ENCODE measurements at regions not wholly inside any gene's neighbourhood (a gene's known extent, or its start where the extent isn't known, plus 50 kb on each side); places are given as distances from the start of the nearest gene placed in this dataset.

DNA sequence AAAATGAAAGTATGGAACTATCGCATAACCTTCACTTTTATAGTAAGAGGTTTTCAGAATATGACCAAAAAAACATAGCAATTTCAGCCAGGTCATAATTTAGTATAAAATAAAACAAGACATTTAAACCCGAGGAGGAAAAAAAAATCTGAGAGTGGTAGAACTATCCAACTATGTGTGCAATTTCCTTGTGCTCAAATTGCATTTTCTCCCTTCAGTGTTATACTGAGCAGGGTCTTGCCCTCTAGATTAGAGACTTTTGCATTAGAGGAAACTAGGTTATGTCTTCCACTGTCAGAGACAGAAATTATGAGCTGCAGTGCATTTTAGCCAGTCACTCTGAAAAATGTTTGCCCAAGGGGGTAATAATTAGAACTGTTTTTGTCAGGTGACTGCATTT lies 330.6 kb downstream of the NR2F1-AS1 start:
- H3K27ac Mint-ChIP-seq = no peak overlapping the region
- DNase-seq (ENCODE audit: low spot score) (no peak), ATAC-seq (no peak)
- H3K36me3 Mint-ChIP-seq (ENCODE audit: low read depth) = no peaks in the 10 kb centered on the region
- no peak for TF ChIP-seq CREB1 (CRISPR knock-in tag; IDR thresholded peaks at IDR 0.05; ENCODE audit: low read depth)
- H3K27ac ChIP-seq (ENCODE audit: low read depth) = no peak overlapping the region
- no peak overlapping the region for H2AFZ ChIP-seq
- H3K9me3 Mint-ChIP-seq = no peaks in the 10 kb centered on the region
- H3K4me3 Mint-ChIP-seq = no peak overlapping the region
- H3K9me2 ChIP-seq (ENCODE audit: insufficient read depth) = no peaks in the 10 kb centered on the region
- H3K4me3 ChIP-seq = no peak overlapping the region
- no peaks in the 10 kb centered on the region for H4K20me1 ChIP-seq (replicated peaks; ENCODE audit: insufficient read depth)
- H3K27me3 Mint-ChIP-seq (ENCODE audit: insufficient read depth, low read depth, poor library complexity) = peaks cover 11% of the 10 kb centered on the region
- H3K79me2 ChIP-seq (replicated peaks; ENCODE audit: insufficient read depth) = no peaks in the 10 kb centered on the region
- peaks cover 10% of the 10 kb centered on the region; the same call in 2 of the 3 replicates for H3K4me1 Mint-ChIP-seq
- H3K27me3 ChIP-seq (ENCODE audit: insufficient read depth) = no peaks in the 10 kb centered on the region
- H3K4me1 ChIP-seq (ENCODE audit: insufficient read depth) = peaks cover 9% of the 10 kb centered on the region; the same call in 1 of the 2 replicates
- H3K4me2 ChIP-seq = no peak overlapping the region
- no peaks in the 10 kb centered on the region for H3F3A ChIP-seq (replicated peaks; ENCODE audit: low read depth)
- no peaks in the 10 kb centered on the region for H3K36me3 ChIP-seq (ENCODE audit: insufficient read depth)

- no peaks in the 10 kb centered on the region for H4K20me1 ChIP-seq (replicated peaks; ENCODE audit: insufficient read depth)
- H3K36me3 ChIP-seq (ENCODE audit: insufficient read depth) = no peaks in the 10 kb centered on the region
- no peaks in the 10 kb centered on the region for H3F3A ChIP-seq (replicated peaks; ENCODE audit: low read depth)
- no peaks in the 10 kb centered on the region for H3K36me3 Mint-ChIP-seq (ENCODE audit: low read depth)
- peaks cover 11% of the 10 kb centered on the region for H3K27me3 Mint-ChIP-seq (ENCODE audit: insufficient read depth, low read depth, poor library complexity)
- H3K4me2 ChIP-seq = no peak overlapping the region
- H3K4me3 ChIP-seq = no peak overlapping the region
- peaks cover 10% of the 10 kb centered on the region; the same call in 2 of the 3 replicates for H3K4me1 Mint-ChIP-seq
- peaks cover 9% of the 10 kb centered on the region; the same call in 1 of the 2 replicates for H3K4me1 ChIP-seq (ENCODE audit: insufficient read depth)
- no peaks in the 10 kb centered on the region for H3K27me3 ChIP-seq (ENCODE audit: insufficient read depth)
- no peaks in the 10 kb centered on the region for H3K9me3 Mint-ChIP-seq
- no peak overlapping the region for H3K4me3 Mint-ChIP-seq
- H3K9me2 ChIP-seq (ENCODE audit: insufficient read depth) = no peaks in the 10 kb centered on the region
- ATAC-seq (no peak), DNase-seq (ENCODE audit: low spot score) (no peak)
- no peaks in the 10 kb centered on the region for H3K79me2 ChIP-seq (replicated peaks; ENCODE audit: insufficient read depth)
- H3K27ac Mint-ChIP-seq = no peak overlapping the region
- H3K27ac ChIP-seq (ENCODE audit: low read depth) = no peak overlapping the region
- peak overlapping the region; percentile 57 for H2AFZ ChIP-seq
- TF ChIP-seq EZH2 (IDR thresholded peaks at IDR 0.05; ENCODE audit: low read depth, unreplicated experiment) (no peak), JUNB (IDR thresholded peaks at IDR 0.05; ENCODE audit: unreplicated experiment) (no peak), STAT1 (IDR thresholded peaks at IDR 0.05; ENCODE audit: unreplicated experiment) (no peak), NANOG (IDR thresholded peaks at IDR 0.05; ENCODE audit: borderline replicate concordance) (no peak), REST (IDR thresholded peaks at IDR 0.05; ENCODE audit: unreplicated experiment) (no peak)
- TF ChIP-seq, protein P1, sequence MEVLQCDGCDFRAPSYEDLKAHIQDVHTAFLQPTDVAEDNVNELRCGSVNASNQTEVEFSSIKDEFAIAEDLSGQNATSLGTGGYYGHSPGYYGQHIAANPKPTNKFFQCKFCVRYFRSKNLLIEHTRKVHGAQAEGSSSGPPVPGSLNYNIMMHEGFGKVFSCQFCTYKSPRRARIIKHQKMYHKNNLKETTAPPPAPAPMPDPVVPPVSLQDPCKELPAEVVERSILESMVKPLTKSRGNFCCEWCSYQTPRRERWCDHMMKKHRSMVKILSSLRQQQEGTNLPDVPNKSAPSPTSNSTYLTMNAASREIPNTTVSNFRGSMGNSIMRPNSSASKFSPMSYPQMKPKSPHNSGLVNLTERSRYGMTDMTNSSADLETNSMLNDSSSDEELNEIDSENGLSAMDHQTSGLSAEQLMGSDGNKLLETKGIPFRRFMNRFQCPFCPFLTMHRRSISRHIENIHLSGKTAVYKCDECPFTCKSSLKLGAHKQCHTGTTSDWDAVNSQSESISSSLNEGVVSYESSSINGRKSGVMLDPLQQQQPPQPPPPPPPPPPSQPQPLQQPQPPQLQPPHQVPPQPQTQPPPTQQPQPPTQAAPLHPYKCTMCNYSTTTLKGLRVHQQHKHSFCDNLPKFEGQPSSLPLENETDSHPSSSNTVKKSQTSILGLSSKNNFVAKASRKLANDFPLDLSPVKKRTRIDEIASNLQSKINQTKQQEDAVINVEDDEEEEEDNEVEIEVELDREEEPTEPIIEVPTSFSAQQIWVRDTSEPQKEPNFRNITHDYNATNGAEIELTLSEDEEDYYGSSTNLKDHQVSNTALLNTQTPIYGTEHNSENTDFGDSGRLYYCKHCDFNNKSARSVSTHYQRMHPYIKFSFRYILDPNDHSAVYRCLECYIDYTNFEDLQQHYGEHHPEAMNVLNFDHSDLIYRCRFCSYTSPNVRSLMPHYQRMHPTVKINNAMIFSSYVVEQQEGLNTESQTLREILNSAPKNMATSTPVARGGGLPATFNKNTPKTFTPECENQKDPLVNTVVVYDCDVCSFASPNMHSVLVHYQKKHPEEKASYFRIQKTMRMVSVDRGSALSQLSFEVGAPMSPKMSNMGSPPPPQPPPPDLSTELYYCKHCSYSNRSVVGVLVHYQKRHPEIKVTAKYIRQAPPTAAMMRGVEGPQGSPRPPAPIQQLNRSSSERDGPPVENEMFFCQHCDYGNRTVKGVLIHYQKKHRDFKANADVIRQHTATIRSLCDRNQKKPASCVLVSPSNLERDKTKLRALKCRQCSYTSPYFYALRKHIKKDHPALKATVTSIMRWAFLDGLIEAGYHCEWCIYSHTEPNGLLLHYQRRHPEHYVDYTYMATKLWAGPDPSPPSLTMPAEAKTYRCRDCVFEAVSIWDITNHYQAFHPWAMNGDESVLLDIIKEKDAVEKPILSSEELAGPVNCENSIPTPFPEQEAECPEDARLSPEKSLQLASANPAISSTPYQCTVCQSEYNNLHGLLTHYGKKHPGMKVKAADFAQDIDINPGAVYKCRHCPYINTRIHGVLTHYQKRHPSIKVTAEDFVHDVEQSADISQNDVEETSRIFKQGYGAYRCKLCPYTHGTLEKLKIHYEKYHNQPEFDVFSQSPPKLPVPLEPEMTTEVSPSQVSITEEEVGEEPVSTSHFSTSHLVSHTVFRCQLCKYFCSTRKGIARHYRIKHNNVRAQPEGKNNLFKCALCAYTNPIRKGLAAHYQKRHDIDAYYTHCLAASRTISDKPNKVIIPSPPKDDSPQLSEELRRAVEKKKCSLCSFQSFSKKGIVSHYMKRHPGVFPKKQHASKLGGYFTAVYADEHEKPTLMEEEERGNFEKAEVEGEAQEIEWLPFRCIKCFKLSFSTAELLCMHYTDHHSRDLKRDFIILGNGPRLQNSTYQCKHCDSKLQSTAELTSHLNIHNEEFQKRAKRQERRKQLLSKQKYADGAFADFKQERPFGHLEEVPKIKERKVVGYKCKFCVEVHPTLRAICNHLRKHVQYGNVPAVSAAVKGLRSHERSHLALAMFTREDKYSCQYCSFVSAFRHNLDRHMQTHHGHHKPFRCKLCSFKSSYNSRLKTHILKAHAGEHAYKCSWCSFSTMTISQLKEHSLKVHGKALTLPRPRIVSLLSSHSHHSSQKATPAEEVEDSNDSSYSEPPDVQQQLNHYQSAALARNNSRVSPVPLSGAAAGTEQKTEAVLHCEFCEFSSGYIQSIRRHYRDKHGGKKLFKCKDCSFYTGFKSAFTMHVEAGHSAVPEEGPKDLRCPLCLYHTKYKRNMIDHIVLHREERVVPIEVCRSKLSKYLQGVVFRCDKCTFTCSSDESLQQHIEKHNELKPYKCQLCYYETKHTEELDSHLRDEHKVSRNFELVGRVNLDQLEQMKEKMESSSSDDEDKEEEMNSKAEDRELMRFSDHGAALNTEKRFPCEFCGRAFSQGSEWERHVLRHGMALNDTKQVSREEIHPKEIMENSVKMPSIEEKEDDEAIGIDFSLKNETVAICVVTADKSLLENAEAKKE (CRISPR knock-in tag; IDR thresholded peaks at IDR 0.05) = no peak
- TF ChIP-seq, protein P2, sequence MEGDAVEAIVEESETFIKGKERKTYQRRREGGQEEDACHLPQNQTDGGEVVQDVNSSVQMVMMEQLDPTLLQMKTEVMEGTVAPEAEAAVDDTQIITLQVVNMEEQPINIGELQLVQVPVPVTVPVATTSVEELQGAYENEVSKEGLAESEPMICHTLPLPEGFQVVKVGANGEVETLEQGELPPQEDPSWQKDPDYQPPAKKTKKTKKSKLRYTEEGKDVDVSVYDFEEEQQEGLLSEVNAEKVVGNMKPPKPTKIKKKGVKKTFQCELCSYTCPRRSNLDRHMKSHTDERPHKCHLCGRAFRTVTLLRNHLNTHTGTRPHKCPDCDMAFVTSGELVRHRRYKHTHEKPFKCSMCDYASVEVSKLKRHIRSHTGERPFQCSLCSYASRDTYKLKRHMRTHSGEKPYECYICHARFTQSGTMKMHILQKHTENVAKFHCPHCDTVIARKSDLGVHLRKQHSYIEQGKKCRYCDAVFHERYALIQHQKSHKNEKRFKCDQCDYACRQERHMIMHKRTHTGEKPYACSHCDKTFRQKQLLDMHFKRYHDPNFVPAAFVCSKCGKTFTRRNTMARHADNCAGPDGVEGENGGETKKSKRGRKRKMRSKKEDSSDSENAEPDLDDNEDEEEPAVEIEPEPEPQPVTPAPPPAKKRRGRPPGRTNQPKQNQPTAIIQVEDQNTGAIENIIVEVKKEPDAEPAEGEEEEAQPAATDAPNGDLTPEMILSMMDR (conservative IDR thresholded peaks at IDR 0.05; ENCODE audit: low read depth in 2 of 2) = no peak
- TF ChIP-seq, protein P3, sequence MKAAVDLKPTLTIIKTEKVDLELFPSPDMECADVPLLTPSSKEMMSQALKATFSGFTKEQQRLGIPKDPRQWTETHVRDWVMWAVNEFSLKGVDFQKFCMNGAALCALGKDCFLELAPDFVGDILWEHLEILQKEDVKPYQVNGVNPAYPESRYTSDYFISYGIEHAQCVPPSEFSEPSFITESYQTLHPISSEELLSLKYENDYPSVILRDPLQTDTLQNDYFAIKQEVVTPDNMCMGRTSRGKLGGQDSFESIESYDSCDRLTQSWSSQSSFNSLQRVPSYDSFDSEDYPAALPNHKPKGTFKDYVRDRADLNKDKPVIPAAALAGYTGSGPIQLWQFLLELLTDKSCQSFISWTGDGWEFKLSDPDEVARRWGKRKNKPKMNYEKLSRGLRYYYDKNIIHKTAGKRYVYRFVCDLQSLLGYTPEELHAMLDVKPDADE (IDR thresholded peaks at IDR 0.05) = no peak
These were observed 331.2 kb downstream of the NR2F1-AS1 start for GRCh38 chr5:93249651-93250289.

Data from GM23338 (cell line).